ENCODE measurements at regions not wholly inside any gene's neighbourhood (a gene's known extent, or its start where the extent isn't known, plus 50 kb on each side); places are given as distances from the start of the nearest gene placed in this dataset.

DNA sequence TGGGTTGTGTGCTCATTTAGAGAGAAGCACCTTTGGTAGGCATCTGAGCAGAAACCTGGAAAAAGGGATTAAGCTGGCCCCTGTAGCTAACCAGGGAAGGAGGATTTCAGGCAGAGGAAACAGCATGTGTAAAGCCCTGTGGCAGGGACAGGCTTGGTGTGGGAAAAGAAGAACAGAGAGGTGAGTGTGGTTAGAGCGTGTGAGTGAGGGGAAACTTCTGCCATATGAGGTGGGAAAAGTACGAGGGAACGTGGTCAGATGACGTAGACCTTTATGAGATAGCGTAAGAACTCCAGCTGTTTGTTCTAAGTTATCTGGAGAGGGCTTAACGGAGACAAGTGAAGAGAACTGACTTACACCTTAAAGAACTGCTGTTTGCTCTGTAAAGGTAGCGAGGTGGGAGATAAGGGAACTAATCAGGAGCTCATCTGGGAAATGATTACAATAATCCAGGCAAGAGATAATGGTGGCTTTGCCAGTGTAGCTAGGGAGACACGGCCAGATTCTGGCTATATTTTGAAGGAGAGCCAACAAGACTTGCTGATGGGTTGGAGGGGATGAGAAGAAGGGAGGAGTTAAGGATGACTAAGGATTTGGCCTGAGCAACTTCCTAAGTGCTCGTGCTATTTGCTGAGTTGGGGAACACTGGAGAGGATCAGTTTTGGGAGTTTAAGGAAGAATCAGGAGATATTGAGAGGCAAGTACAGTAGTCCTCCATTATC, 234.0 kb downstream of the ETNK1 start:
- H3K4me3 ChIP-seq (ENCODE audit: control extremely low read depth in 1 of 5, extremely low read depth in 1 of 5, insufficient read depth in 1 of 5, low read depth in 2 of 5, low read length in 4 of 5), result no peak overlapping the region
- CTCF ChIA-PET, result no interaction called here
- Mint-ChIP-seq H3K9me3 (ENCODE audit: insufficient read depth) (no peaks in the 10 kb centered on the region), H3K27me3 (peaks cover 31% of the 10 kb centered on the region), H3K4me3 (no peak overlapping the region), H3K4me1 (no peaks in the 10 kb centered on the region), H3K27ac (no peak overlapping the region)
- H3K4me2 ChIP-seq (replicated peaks; ENCODE audit: low read depth, low read length, poor library complexity, severe bottlenecking), result no peak overlapping the region
- ATAC-seq (ENCODE audit: low read depth), result no peak
- no peaks in the 10 kb centered on the region for H4K20me1 ChIP-seq (ENCODE audit: control insufficient read depth, insufficient read depth, low read length, poor library complexity, severe bottlenecking)
- no peak for DNase-seq
- no peak overlapping the region for H3K9ac ChIP-seq (ENCODE audit: low read length)
- no peak for TF ChIP-seq EZH2 (IDR thresholded peaks at IDR 0.05; ENCODE audit: borderline replicate concordance, insufficient read depth, low read depth, low read length, poor library complexity, severe bottlenecking)
- no peak for TF ChIP-seq CTCF (IDR thresholded peaks at IDR 0.05)
- no peaks in the 10 kb centered on the region for H3K9me3 ChIP-seq (ENCODE audit: control extremely low read depth in 1 of 3, control insufficient read depth in 2 of 3, insufficient read depth in 1 of 3, low read length in 2 of 3)
- no peaks in the 10 kb centered on the region for H3K4me1 ChIP-seq (ENCODE audit: control insufficient read depth in 2 of 2, insufficient read depth in 2 of 2, low read length in 2 of 2)
- WGBS (ENCODE audit: insufficient coverage), result 73% methylated on average over 9 of the region's 9 CpGs
- peaks cover 0 to 7% (median 1%) of the 10 kb centered on the region in 4 experiments for H3K27me3 ChIP-seq (replicated peaks in 1 of 4; ENCODE audit: control extremely low read depth in 1 of 4, control insufficient read depth in 3 of 4, insufficient read depth in 4 of 4, low read length in 3 of 4)
- no peak overlapping the region for H2AFZ ChIP-seq (ENCODE audit: insufficient read depth, low read depth, low read length, poor library complexity, severe bottlenecking)
- no peaks in the 10 kb centered on the region for H3K36me3 ChIP-seq (replicated peaks in 1 of 2; ENCODE audit: control extremely low read depth in 1 of 2, control insufficient read depth in 1 of 2, extremely low read depth in 1 of 2, insufficient read depth in 2 of 2, low read length in 1 of 2)
- POLR2A ChIA-PET, result no interaction called here
- no peak overlapping the region for H3K27ac ChIP-seq (ENCODE audit: low read length in 2 of 2)
- no peaks in the 10 kb centered on the region for H3K79me2 ChIP-seq (ENCODE audit: control insufficient read depth, insufficient read depth, low read length)
- intact Hi-C loops (cut with micrococcal nuclease), result loop anchor here (5.0 kb wide), 1 partner anchor 1918 kb away; no protein-coding TSS in a partner anchor

DNA sequence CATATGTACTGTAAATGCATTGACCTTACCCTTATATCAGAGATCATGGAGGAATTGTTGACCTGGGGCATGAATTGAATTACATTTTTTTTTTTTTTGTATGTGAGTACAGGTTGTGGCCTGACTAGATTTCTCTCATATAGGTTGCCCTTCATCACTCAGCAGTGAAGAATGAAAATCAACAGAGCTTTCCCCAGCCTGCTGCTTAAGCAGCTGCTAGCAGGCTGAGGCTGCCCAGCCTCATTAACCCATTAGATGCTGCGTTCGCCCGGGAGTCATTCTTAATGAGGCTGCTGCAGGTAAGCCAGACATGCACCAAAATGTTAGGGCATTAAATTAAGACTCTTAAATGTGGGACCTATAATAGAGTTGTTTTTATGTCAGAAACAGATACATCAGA, 236.0 kb downstream of the ETNK1 start:
- ATAC-seq (ENCODE audit: low read depth), result no peak
- peaks cover 24% of the 10 kb centered on the region for H3K27me3 Mint-ChIP-seq
- Histone ChIP-seq H3K36me3 (replicated peaks in 1 of 2; ENCODE audit: control extremely low read depth in 1 of 2, control insufficient read depth in 1 of 2, extremely low read depth in 1 of 2, insufficient read depth in 2 of 2, low read length in 1 of 2) (no peaks in the 10 kb centered on the region), H4K20me1 (ENCODE audit: control insufficient read depth, insufficient read depth, low read length, poor library complexity, severe bottlenecking) (no peaks in the 10 kb centered on the region), H3K4me3 (ENCODE audit: control extremely low read depth in 1 of 5, extremely low read depth in 1 of 5, insufficient read depth in 1 of 5, low read depth in 2 of 5, low read length in 4 of 5) (no peak overlapping the region), H3K4me2 (replicated peaks; ENCODE audit: low read depth, low read length, poor library complexity, severe bottlenecking) (no peak overlapping the region), H3K27ac (ENCODE audit: low read length in 2 of 2) (no peak overlapping the region), H3K9ac (ENCODE audit: low read length) (no peak overlapping the region), H3K79me2 (ENCODE audit: control insufficient read depth, insufficient read depth, low read length) (no peaks in the 10 kb centered on the region), H3K27me3 (replicated peaks in 1 of 4; ENCODE audit: control extremely low read depth in 1 of 4, control insufficient read depth in 3 of 4, insufficient read depth in 4 of 4, low read length in 3 of 4) (peaks cover 0 to 4% (median 1%) of the 10 kb centered on the region in 4 experiments), H3K9me3 (ENCODE audit: control extremely low read depth in 1 of 3, control insufficient read depth in 2 of 3, insufficient read depth in 1 of 3, low read length in 2 of 3) (no peaks in the 10 kb centered on the region), H3K4me1 (ENCODE audit: control insufficient read depth in 2 of 2, insufficient read depth in 2 of 2, low read length in 2 of 2) (no peaks in the 10 kb centered on the region), H2AFZ (ENCODE audit: insufficient read depth, low read depth, low read length, poor library complexity, severe bottlenecking) (no peak overlapping the region)
- ChIA-PET CTCF (no interaction called here), POLR2A (no interaction called here)
- H3K4me3 Mint-ChIP-seq, result no peak overlapping the region
- no peak for DNase-seq
- intact Hi-C loops (cut with micrococcal nuclease), result no loop called here
- H3K9me3 Mint-ChIP-seq (ENCODE audit: insufficient read depth), result no peaks in the 10 kb centered on the region
- H3K4me1 Mint-ChIP-seq, result no peaks in the 10 kb centered on the region
- no CpG with 5 or more reads among the region's 3 CpGs for WGBS (ENCODE audit: insufficient coverage)
- H3K27ac Mint-ChIP-seq, result no peak overlapping the region
- TF ChIP-seq EZH2 (IDR thresholded peaks at IDR 0.05; ENCODE audit: borderline replicate concordance, insufficient read depth, low read depth, low read length, poor library complexity, severe bottlenecking) (no peak), CTCF (IDR thresholded peaks at IDR 0.05) (no peak)

All from B cell (primary cell).